CD1c-positive myeloid dendritic cell (primary cell): ENCODE measurements at regions not wholly inside any gene's neighbourhood (a gene's known extent, or its start where the extent isn't known, plus 50 kb on each side); places are given as distances from the start of the nearest gene placed in this dataset.

Experiments
- DNase-seq: peaks from one replicate; pipeline ENCODE4 v3.0.0-alpha.2; 2016; ENCODE audit errors: extremely low spot score

GRCh38 chr6:163630572-163630971, 216.1 kb downstream of the QKI start:
- DNase-seq: no peak

- DNase-seq: no peak
Measured at GRCh38 chr6:163630096-163630495, 215.6 kb downstream of the QKI start.
